ENCODE measurements at regions not wholly inside any gene's neighbourhood (a gene's known extent, or its start where the extent isn't known, plus 50 kb on each side); places are given as distances from the start of the nearest gene placed in this dataset.

DNA sequence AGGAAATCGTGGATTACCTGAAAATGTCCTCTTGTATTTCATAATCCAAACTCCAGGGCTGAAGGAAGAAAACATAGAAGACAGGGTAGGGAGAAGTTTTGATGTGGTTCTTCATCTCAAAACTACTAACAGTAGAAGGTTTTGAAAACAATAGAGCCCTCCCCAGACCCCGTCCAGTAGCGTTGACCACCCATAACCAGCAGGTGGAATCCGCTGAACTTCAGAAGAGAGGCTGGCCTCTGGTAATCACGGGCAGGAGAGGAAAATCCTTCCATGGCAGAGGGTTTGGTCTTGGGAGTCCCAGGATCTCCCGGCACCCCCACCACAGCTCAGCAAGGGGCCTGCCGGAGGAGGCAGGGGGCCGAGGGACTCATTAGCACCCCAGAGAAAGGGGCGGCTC lies 333.4 kb upstream of the RNF32 start:
- no peaks in the 10 kb centered on the region for H3K4me1 ChIP-seq
- H3K36me3 ChIP-seq = no peaks in the 10 kb centered on the region
- H3K4me3 ChIP-seq = no peak overlapping the region
- DNase-seq (no peak), ATAC-seq (no peak)
- TF ChIP-seq, protein P1, sequence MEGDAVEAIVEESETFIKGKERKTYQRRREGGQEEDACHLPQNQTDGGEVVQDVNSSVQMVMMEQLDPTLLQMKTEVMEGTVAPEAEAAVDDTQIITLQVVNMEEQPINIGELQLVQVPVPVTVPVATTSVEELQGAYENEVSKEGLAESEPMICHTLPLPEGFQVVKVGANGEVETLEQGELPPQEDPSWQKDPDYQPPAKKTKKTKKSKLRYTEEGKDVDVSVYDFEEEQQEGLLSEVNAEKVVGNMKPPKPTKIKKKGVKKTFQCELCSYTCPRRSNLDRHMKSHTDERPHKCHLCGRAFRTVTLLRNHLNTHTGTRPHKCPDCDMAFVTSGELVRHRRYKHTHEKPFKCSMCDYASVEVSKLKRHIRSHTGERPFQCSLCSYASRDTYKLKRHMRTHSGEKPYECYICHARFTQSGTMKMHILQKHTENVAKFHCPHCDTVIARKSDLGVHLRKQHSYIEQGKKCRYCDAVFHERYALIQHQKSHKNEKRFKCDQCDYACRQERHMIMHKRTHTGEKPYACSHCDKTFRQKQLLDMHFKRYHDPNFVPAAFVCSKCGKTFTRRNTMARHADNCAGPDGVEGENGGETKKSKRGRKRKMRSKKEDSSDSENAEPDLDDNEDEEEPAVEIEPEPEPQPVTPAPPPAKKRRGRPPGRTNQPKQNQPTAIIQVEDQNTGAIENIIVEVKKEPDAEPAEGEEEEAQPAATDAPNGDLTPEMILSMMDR (IDR thresholded peaks at IDR 0.05) = no peak
- intact Hi-C loops (cut with DNase I) = no loop called here
- H3K27me3 ChIP-seq = no peaks in the 10 kb centered on the region
- no peaks in the 10 kb centered on the region for H3K9me3 ChIP-seq
- H3K27ac ChIP-seq = no peak overlapping the region

DNA sequence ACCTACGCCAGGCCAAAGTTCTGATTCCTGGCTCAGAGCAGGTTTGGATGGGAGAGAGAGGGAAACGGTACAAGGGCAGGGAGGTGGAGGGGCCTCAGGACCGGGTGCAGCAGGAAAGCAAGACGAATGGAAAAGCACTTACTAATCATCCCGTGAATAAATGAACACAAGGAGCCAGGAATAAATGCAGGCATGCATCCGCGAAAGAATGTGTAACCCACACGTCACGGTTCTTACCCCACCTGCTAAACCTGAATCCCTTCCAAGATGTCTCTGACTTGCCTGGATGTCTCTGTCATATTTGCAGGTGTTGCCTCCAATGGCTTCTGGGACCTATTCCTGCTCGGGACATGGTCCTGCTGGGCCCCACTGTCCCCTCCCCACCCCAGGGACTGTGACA lies 335.2 kb upstream of the RNF32 start:
- H3K27ac ChIP-seq = no peak overlapping the region
- no peaks in the 10 kb centered on the region for H3K9me3 ChIP-seq
- DNase-seq (no peak), ATAC-seq (no peak)
- no peak overlapping the region for H3K4me3 ChIP-seq
- intact Hi-C loops (cut with DNase I) = no loop called here
- no peaks in the 10 kb centered on the region for H3K4me1 ChIP-seq
- H3K36me3 ChIP-seq = no peaks in the 10 kb centered on the region
- TF ChIP-seq, protein P1 (IDR thresholded peaks at IDR 0.05) = no peak
- no peaks in the 10 kb centered on the region for H3K27me3 ChIP-seq

DNA sequence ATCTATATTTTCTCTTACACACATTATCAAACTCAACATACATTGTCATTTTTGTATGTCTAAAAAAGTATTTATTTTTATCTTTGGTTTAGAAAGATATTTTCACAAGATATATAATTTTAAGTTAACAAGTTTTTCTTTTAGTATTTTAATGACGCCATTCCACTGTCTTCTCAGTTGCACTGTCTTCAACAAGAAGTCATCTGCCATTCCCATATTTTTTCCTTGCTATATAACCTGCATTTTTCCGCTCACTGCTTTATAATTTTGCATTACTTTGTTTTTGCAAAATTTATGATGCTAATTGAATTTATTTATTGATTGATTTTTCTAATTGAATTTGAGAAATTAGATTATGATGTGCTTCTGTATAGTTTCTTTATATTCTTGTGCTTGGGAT lies 357.8 kb upstream of the RNF32 start:
- ATAC-seq (no peak), DNase-seq (no peak)
- intact Hi-C loops (cut with DNase I) = no loop called here
- H3K4me1 ChIP-seq = no peaks in the 10 kb centered on the region
- H3K36me3 ChIP-seq = no peaks in the 10 kb centered on the region
- peaks cover 0 to 11% of the 10 kb centered on the region in 2 donors for H3K9me3 ChIP-seq
- TF ChIP-seq, protein P1 (IDR thresholded peaks at IDR 0.05) = no peak
- H3K27ac ChIP-seq = no peak overlapping the region
- H3K27me3 ChIP-seq = no peaks in the 10 kb centered on the region
- H3K4me3 ChIP-seq = no peak overlapping the region

DNA sequence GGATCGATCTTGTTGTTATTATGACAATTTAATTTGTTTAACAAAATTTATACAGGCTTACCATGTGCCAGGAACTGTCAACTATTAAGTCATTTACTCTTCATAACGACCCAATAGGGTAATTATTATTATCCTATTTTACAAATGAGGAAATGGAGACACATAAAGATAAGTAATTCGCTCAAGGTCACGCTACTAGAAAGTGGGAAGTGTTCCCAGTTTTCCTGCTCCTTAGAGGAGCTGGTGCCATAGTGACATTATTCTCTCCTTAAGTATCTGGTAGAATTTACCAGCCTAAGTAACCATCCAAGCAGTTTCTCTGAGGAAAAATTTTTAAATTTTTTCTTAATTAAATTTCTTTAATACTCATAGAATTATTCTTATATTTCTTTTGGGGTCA lies 360.9 kb upstream of the RNF32 start:
- Histone ChIP-seq H3K27me3 (no peaks in the 10 kb centered on the region), H3K36me3 (no peaks in the 10 kb centered on the region), H3K27ac (no peak overlapping the region), H3K4me3 (no peak overlapping the region), H3K4me1 (no peaks in the 10 kb centered on the region), H3K9me3 (peaks cover 0 to 11% of the 10 kb centered on the region in 2 donors)
- intact Hi-C loops (cut with DNase I) = no loop called here
- TF ChIP-seq, protein P1 (IDR thresholded peaks at IDR 0.05) = no peak
- no peak for DNase-seq
- ATAC-seq = no peak

DNA sequence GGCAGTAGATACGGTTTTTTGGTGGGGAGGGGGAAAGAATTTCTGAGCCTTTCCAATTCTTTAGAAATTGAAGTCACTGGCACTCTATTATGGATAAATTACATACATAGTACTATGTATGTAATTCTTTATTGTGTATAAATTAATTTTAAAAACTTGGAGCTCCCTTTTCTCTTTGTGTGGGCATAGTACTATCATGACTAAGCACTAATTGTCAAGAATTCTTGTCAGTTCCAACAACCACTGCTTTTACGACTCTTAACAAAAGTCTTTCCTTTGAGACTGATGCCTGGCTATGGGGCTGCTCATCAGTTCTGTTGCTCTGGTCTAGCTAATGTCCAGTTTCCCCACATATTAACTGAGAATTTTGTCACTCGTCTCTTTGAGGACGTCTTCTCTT lies 365.3 kb upstream of the RNF32 start:
- no peaks in the 10 kb centered on the region for H3K27me3 ChIP-seq
- no peaks in the 10 kb centered on the region for H3K36me3 ChIP-seq
- ATAC-seq = no peak
- no peaks in the 10 kb centered on the region for H3K4me1 ChIP-seq
- DNase-seq = no peak
- TF ChIP-seq, protein P1 (IDR thresholded peaks at IDR 0.05) = no peak
- intact Hi-C loops (cut with DNase I) = no loop called here
- no peaks in the 10 kb centered on the region for H3K9me3 ChIP-seq
- no peak overlapping the region for H3K27ac ChIP-seq
- H3K4me3 ChIP-seq = no peak overlapping the region

Data from left lung (tissue), 4 donors.